ENCODE measurements at regions not wholly inside any gene's neighbourhood (a gene's known extent, or its start where the extent isn't known, plus 50 kb on each side); places are given as distances from the start of the nearest gene placed in this dataset.

GRCh38 chr14:98186140-98186539 is 1085.9 kb downstream of the BCL11B start:
- H3K36me3 ChIP-seq (replicated peaks in 1 of 2; ENCODE audit: control insufficient read depth in 1 of 2, insufficient read depth in 2 of 2, low read length in 1 of 2) = no peaks in the 10 kb centered on the region
- H3K27ac ChIP-seq (ENCODE audit: low read depth in 2 of 2, low read length in 1 of 2) = no peak overlapping the region
- no peak overlapping the region for H3K4me2 ChIP-seq
- H4K20me1 ChIP-seq (ENCODE audit: insufficient read depth) = no peaks in the 10 kb centered on the region
- no peaks in the 10 kb centered on the region for H3F3A ChIP-seq (replicated peaks; ENCODE audit: insufficient read depth)
- POLR2A ChIA-PET = no interaction called here
- WGBS (ENCODE audit: low lambda C conversion rate) = 4% methylated on average over 3 of the region's 3 CpGs
- no peaks in the 10 kb centered on the region for H3K79me2 ChIP-seq (ENCODE audit: insufficient read depth)
- H3K9me3 ChIP-seq = no peaks in the 10 kb centered on the region
- no peak for DNase-seq
- no peaks in the 10 kb centered on the region for H3K27me3 ChIP-seq (ENCODE audit: insufficient read depth)
- no peak overlapping the region for H3K9ac ChIP-seq
- no peak overlapping the region for H3K4me3 ChIP-seq (ENCODE audit: low read depth in 2 of 2, low read length in 1 of 2)
- H3K9me2 ChIP-seq = no peaks in the 10 kb centered on the region
- CTCF ChIA-PET = no interaction called here
- H3K4me1 ChIP-seq (ENCODE audit: control insufficient read depth in 1 of 2, insufficient read depth in 2 of 2, low read depth in 1 of 2, low read length in 1 of 2) = no peaks in the 10 kb centered on the region
- TF ChIP-seq MEF2A (IDR thresholded peaks at IDR 0.05; ENCODE audit: borderline replicate concordance, low read depth) (no peak), MAX (IDR thresholded peaks at IDR 0.05; ENCODE audit: low read depth) (no peak), GABPA (IDR thresholded peaks at IDR 0.05; ENCODE audit: low read depth) (no peak), SIN3A (IDR thresholded peaks at IDR 0.05; ENCODE audit: borderline replicate concordance, low read depth, low read length) (no peak), RFX5 (IDR thresholded peaks at IDR 0.05; ENCODE audit: low read length) (no peak), JUND (IDR thresholded peaks at IDR 0.05) (no peak), REST (IDR thresholded peaks at IDR 0.05; ENCODE audit: low read depth, low read length) (no peak), TCF12 (IDR thresholded peaks at IDR 0.05) (no peak), SMC3 (IDR thresholded peaks at IDR 0.05; ENCODE audit: low read depth, low read length) (no peak), GATA2 (CRISPR knock-in tag; IDR thresholded peaks at IDR 0.05) (no peak), TEAD4 (IDR thresholded peaks at IDR 0.05; ENCODE audit: borderline replicate concordance, insufficient read depth) (no peak), CTCF (IDR thresholded peaks at IDR 0.05) (no peak), FOXJ3 (CRISPR knock-in tag; IDR thresholded peaks at IDR 0.05) (no peak), PBX3 (IDR thresholded peaks at IDR 0.05) (no peak), RXRA (IDR thresholded peaks at IDR 0.05; ENCODE audit: borderline replicate concordance, low read depth) (no peak), YY1 (IDR thresholded peaks at IDR 0.05; ENCODE audit: low read depth) (no peak), ELF1 (IDR thresholded peaks at IDR 0.05) (no peak), RCOR1 (IDR thresholded peaks at IDR 0.05; ENCODE audit: low read length) (no peak)
- H2AFZ ChIP-seq (ENCODE audit: low read depth) = no peak overlapping the region

All from SK-N-SH (cell line).